Choroid plexus epithelial cell (primary cell): ENCODE measurements at regions not wholly inside any gene's neighbourhood (a gene's known extent, or its start where the extent isn't known, plus 50 kb on each side); places are given as distances from the start of the nearest gene placed in this dataset.

Experiments
- DNase-seq: peaks from one replicate; pipeline ENCODE4 v3.0.0-alpha.2; 2010; ENCODE audit warnings: low read depth
- H3K4me3 ChIP-seq: 2 replicates; pipeline ENCODE4 v1.5.1; 2011; ENCODE audit warnings: low read depth, mild to moderate bottlenecking, control low read depth, low read length, moderate library complexity
- CTCF ChIP-seq: conservative IDR thresholded peaks from 2 replicates; pipeline ENCODE4 v1.5.1; 2011; ENCODE audit warnings: low read depth, mild to moderate bottlenecking, control low read depth, inconsistent platforms, low read length, moderate library complexity

DNA sequence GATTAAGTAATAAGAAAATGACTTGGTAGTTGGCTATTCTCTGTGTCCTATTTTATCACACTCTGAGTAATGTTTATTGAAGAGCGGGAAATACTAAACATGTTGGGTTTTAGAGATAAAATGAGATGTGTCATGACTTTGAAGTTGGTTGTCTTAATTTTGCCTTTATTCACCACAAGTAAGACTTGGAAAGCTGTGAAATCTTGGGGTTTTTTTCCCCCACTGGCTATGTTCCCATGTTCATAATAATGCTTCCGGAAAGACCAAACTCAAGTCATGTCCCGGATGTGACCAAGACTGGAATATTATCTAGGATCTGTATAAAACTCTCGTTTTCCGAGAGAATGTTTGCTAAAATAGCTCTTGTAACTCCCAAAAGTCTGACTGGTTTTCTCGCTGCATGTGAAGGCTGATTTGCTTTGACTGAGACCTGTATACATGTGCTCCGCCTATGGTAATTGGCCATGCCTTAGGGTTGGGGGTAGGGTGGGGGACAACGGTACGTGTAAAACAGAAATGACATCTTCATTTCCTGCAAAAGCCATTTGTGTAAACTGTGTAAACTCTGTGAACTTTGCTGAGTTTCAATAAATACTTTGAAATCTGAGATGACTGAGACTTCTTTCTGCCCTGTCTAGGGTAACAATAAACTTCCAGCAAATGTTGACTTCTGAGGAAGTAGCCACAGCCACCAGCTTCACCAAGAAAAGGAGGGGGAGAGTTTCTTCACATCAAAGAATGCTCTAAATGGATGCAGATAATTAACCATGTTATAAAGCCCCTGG lies 169.6 kb downstream of the ZNF365 start:
- DNase-seq = no peak
- TF ChIP-seq CTCF = no peak

GRCh38 chr10:62545160-62546066 lies 171.2 kb downstream of the ZNF365 start:
- no peak overlapping the region for H3K4me3 ChIP-seq
- peak; percentile 59 for DNase-seq
- TF ChIP-seq CTCF = no peak

More for the DNA sequence above, 169.6 kb downstream of the ZNF365 start:
- no peak overlapping the region for H3K4me3 ChIP-seq

GRCh38 chr10:62548686-62549085 lies 174.5 kb downstream of the ZNF365 start:
- H3K4me3 ChIP-seq = no peak overlapping the region
- DNase-seq = no peak
- TF ChIP-seq CTCF = no peak

- no peak for TF ChIP-seq CTCF
- no peak overlapping the region for H3K4me3 ChIP-seq
- no peak for DNase-seq
Observed at GRCh38 chr10:62550173-62550572, 176.0 kb downstream of the ZNF365 start.

DNA sequence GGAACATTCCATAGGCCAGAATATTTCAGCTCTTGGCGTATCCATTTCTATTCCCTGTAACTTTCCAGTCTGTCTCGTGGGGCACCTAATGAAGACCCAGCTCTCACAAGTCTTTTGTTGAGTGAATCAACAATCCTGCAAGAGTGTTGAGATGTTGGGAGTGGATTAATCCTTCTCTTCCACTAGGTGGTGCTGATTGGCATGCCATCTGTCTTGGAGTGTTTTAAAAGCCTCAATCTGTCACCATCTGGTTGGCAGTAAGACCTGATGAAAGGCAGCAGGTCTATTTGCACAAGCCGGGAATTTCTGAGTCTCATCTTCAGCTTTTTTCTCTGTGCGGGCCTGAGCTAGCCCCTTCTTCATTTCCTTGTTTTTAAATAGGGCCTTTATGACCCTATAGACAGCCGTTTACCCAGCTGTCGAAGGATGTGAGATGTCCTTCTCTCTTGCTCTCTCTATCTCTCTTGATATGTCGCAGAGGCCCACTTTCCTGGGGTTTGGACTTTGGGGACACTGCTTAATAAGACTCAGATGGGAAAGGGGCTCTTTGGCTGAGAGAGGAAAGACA lies 180.5 kb downstream of the ZNF365 start:
- TF ChIP-seq CTCF = peak; percentile 79
- peak; percentile 85 for DNase-seq
- H3K4me3 ChIP-seq = no peak overlapping the region

GRCh38 chr10:62559481-62560200 lies 185.5 kb downstream of the ZNF365 start:
- no peak for TF ChIP-seq CTCF
- H3K4me3 ChIP-seq = no peak overlapping the region
- no peak for DNase-seq
